Endothelial cell of umbilical vein (primary cell): ENCODE measurements at regions not wholly inside any gene's neighbourhood (a gene's known extent, or its start where the extent isn't known, plus 50 kb on each side); places are given as distances from the start of the nearest gene placed in this dataset.

ENCODE experiments used
- BruUV-seq: library from RNA; stranded (reverse); fragments of 400-500 nt; replicated peaks from 2 replicates; lab custom pipeline; 2021; lab: Mats Ljungman, UMichigan
- CTCF ChIA-PET: fragments of 300-600, 350-600 bp; sonication (Branson Sonifier 250); formaldehyde crosslinking; loops from one replicate; lab custom pipeline; 2021; ENCODE audit warnings: antibody characterized with exemption, inconsistent platforms; lab: Charles Lee
- POLR2A ChIA-PET: fragments of 300-600, 350-600 bp; sonication (Branson Sonifier 250); formaldehyde crosslinking; loops from one replicate; lab custom pipeline; 2021; ENCODE audit warnings: antibody characterized with exemption, inconsistent platforms; lab: Charles Lee
- DNase-seq: peaks from one replicate; pipeline ENCODE4 v3.0.0-alpha.2; 2011; ENCODE audit warnings: low read depth, low spot score
- FAIRE-seq: peaks from 2 replicates; lab custom pipeline; 2011; peaks lifted over from hg19 to GRCh38; lab: Jason Lieb, UNC
- H2AFZ ChIP-seq: 2 replicates; pipeline ENCODE4 v1.6.0; 2012; ENCODE audit warnings: low read depth, low read length, control low read depth, inconsistent platforms
- H3K27ac ChIP-seq: 2 replicates; pipeline ENCODE4 v1.5.1; 2011; ENCODE audit warnings: low read depth, mild to moderate bottlenecking, control low read depth, low read length, moderate library complexity; ENCODE audit not compliant: insufficient read depth
- H3K27me3 ChIP-seq, 2 experiments: 2 replicates each; pipeline versions ENCODE4 v1.6.0 to v1.6.1; 2011; ENCODE audit warnings: low read length in 2 of 2, mixed read lengths in 1 of 2; ENCODE audit not compliant: control insufficient read depth in 2 of 2, insufficient read depth in 2 of 2
- H3K36me3 ChIP-seq, 2 experiments: 2 replicates in 1 of 2; 3 replicates in 1 of 2; pipeline ENCODE4 v1.5.1; 2011; ENCODE audit warnings: low read length in 2 of 2, mild to moderate bottlenecking in 1 of 2, moderate library complexity in 1 of 2; ENCODE audit not compliant: control insufficient read depth in 2 of 2, insufficient read depth in 2 of 2; ENCODE audit errors: extremely low read depth in 1 of 2
- H3K4me1 ChIP-seq: 3 replicates; pipeline ENCODE4 v1.5.1; 2011; ENCODE audit warnings: mild to moderate bottlenecking, low read length; ENCODE audit not compliant: control insufficient read depth, insufficient read depth; ENCODE audit errors: extremely low read depth
- H3K4me2 ChIP-seq: 2 replicates; pipeline ENCODE4 v1.6.1; 2011; ENCODE audit warnings: low read length, control low read depth, mixed read lengths; ENCODE audit not compliant: insufficient read depth
- H3K4me3 ChIP-seq, 3 experiments: fragments of 200-600 bp in 1 of 3; sonication (generic), shearing (Covaris generic) in 1 of 3; replicated peaks in 1 of 3; 2 replicates each; pipeline ENCODE4 v1.5.1; 2011 to 2016; ENCODE audit warnings: control low read depth in 3 of 3, low read length in 3 of 3, mild to moderate bottlenecking in 2 of 3, inconsistent platforms in 1 of 3, low read depth in 1 of 3, moderate library complexity in 1 of 3; ENCODE audit not compliant: insufficient read depth in 1 of 3
- H3K79me2 ChIP-seq: 2 replicates; pipeline ENCODE4 v1.6.0; 2012; ENCODE audit warnings: low read length, inconsistent platforms; ENCODE audit not compliant: control insufficient read depth, insufficient read depth
- H3K9ac ChIP-seq: replicated peaks from 2 replicates; pipeline ENCODE3; 2011; ENCODE audit warnings: low read length, control low read depth; ENCODE audit not compliant: insufficient read depth; ENCODE audit errors: extremely low read depth
- H3K9me1 ChIP-seq: replicated peaks from 3 replicates; pipeline ENCODE4 v1.6.0; 2011; ENCODE audit warnings: mild to moderate bottlenecking, low read length; ENCODE audit not compliant: control insufficient read depth, insufficient read depth; ENCODE audit errors: extremely low read depth
- H3K9me3 ChIP-seq: replicated peaks from 2 replicates; pipeline ENCODE4 v1.5.1; 2012; ENCODE audit warnings: low read length, inconsistent platforms; ENCODE audit not compliant: control insufficient read depth, insufficient read depth
- H4K20me1 ChIP-seq: replicated peaks from 2 replicates; pipeline ENCODE3; 2011; ENCODE audit warnings: mild to moderate bottlenecking, low read length; ENCODE audit not compliant: control insufficient read depth, insufficient read depth; ENCODE audit errors: extremely low read depth
- FOS ChIP-seq: IDR thresholded peaks from 2 replicates; pipeline ENCODE4 v1.6.1; 2011; ENCODE audit warnings: mild to moderate bottlenecking, low read length, moderate library complexity, borderline replicate concordance; ENCODE audit not compliant: insufficient read depth
- MAX ChIP-seq: IDR thresholded peaks from 2 replicates; pipeline ENCODE4 v1.6.1; 2011; ENCODE audit not compliant: insufficient read depth, insufficient read length
- POLR2A ChIP-seq: IDR thresholded peaks from 2 replicates; pipeline ENCODE4 v1.6.1; 2012; ENCODE audit warnings: low read depth, mild to moderate bottlenecking, control low read depth, low read length
- dilution Hi-C: fragments of 300-500 bp; cut with MboI; formaldehyde crosslinking; loops from one replicate; pipeline ENCODE4 v1.15.0; 2019; ENCODE audit warnings: low sequenced_read_pairs; ENCODE audit not compliant: extremely low pct_ligation_motif_present
- intact Hi-C: fragments of 100-400 bp; cut with micrococcal nuclease; formaldehyde crosslinking; loops from one replicate; pipeline ENCODE4 v1.10.0; 2022

GRCh38 chr3:105223815-105224214, 142.9 kb upstream of the ALCAM start:
- Histone ChIP-seq H3K9ac (no peak overlapping the region), H3K27me3 (no peaks in the 10 kb centered on the region), H3K9me1 (no peaks in the 10 kb centered on the region), H3K4me2 (no peak overlapping the region), H3K79me2 (no peaks in the 10 kb centered on the region), H3K4me1 (no peaks in the 10 kb centered on the region), H2AFZ (no peak overlapping the region), H3K9me3 (no peaks in the 10 kb centered on the region), H4K20me1 (no peaks in the 10 kb centered on the region), H3K4me3 (no peak overlapping the region), H3K27ac (no peak overlapping the region), H3K36me3 (no peaks in the 10 kb centered on the region)
- CTCF ChIA-PET, result interaction anchor here (0.7 to 2.2 kb wide), 3 partner anchors 9 to 27 kb away, joined by 3 to 6 read pairs (median 3); no protein-coding TSS in a partner anchor
- dilution Hi-C loops, result no loop called here
- BruUV-seq, result no TSS peak
- FAIRE-seq (no peak), DNase-seq (no peak)
- TF ChIP-seq MAX (no peak), FOS (no peak)
- POLR2A ChIA-PET, result no interaction called here
- intact Hi-C loops, result no loop called here

DNA sequence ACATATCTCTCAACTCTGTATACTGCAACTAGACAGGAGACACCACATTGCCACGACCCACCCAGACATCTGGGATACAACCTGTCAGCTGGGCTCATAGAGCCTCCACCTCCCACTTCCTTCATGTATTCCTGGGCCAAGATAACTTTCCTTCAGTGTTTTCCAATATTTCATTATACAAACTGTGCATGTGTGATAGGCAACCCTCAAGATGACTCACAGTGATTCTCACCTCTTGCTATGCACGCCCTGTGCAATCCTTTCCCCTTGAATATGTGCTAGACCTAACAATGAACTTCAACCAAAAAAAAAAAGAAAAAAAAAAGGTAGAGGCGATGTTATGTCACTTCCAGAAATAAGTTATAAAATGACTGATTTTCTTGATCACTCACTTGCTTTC, 138.0 kb upstream of the ALCAM start:
- no peaks in the 10 kb centered on the region for H3K4me1 ChIP-seq
- FAIRE-seq, result no peak
- H3K9me1 ChIP-seq, result no peaks in the 10 kb centered on the region
- H2AFZ ChIP-seq, result no peak overlapping the region
- no peak overlapping the region for H3K4me2 ChIP-seq
- intact Hi-C loops, result no loop called here
- H4K20me1 ChIP-seq, result no peaks in the 10 kb centered on the region
- DNase-seq, result no peak
- H3K36me3 ChIP-seq, result no peaks in the 10 kb centered on the region
- no peaks in the 10 kb centered on the region for H3K27me3 ChIP-seq
- TF ChIP-seq MAX (no peak), POLR2A (no peak)
- H3K79me2 ChIP-seq, result no peaks in the 10 kb centered on the region
- dilution Hi-C loops, result no loop called here
- no peak overlapping the region for H3K4me3 ChIP-seq
- H3K27ac ChIP-seq, result no peak overlapping the region
- CTCF ChIA-PET, result interaction anchor here (1.1 kb wide), 1 partner anchor 9 kb away, joined by 3 read pairs; no protein-coding TSS in a partner anchor
- POLR2A ChIA-PET, result interaction anchor here (0.6 kb wide), 1 partner anchor 275 kb away, joined by 4 read pairs; no protein-coding TSS in a partner anchor
- no peak overlapping the region for H3K9ac ChIP-seq
- H3K9me3 ChIP-seq, result no peaks in the 10 kb centered on the region
- BruUV-seq, result no TSS peak
